GM21529 (cell line): ENCODE measurements at regions not wholly inside any gene's neighbourhood (a gene's known extent, or its start where the extent isn't known, plus 50 kb on each side); places are given as distances from the start of the nearest gene placed in this dataset.

ENCODE experiments used
- ATAC-seq: cut with Tn5 transposase; IDR thresholded peaks from one replicate; pipeline ENCODE4 v1.9.1; 2021; ENCODE audit not compliant: unreplicated experiment

GRCh38 chr4:10335050-10335449, 122.2 kb downstream of the ZNF518B start:
- ATAC-seq: no peak

GRCh38 chr4:10334506-10335028, 122.7 kb downstream of the ZNF518B start:
- no peak for ATAC-seq

GRCh38 chr4:10333942-10334341, 123.3 kb downstream of the ZNF518B start:
- ATAC-seq: no peak

- no peak for ATAC-seq
Measured at GRCh38 chr4:10326075-10326474, 131.2 kb downstream of the ZNF518B start.

GRCh38 chr4:10321931-10322330, 135.3 kb downstream of the ZNF518B start:
- ATAC-seq: no peak

GRCh38 chr4:10320130-10320529, 137.1 kb downstream of the ZNF518B start:
- ATAC-seq: no peak

- ATAC-seq: no peak
Measured at GRCh38 chr4:10317345-10317744, 139.9 kb downstream of the ZNF518B start.

- ATAC-seq: no peak
Measured at GRCh38 chr4:10316851-10317250, 140.4 kb downstream of the ZNF518B start.

- no peak for ATAC-seq
Measured at GRCh38 chr4:10315638-10316037, 141.6 kb downstream of the ZNF518B start.

- no peak for ATAC-seq
Measured at GRCh38 chr4:10312568-10312967, 144.7 kb downstream of the ZNF518B start.

GRCh38 chr4:10311939-10312338, 145.3 kb downstream of the ZNF518B start:
- no peak for ATAC-seq

GRCh38 chr4:10305816-10306215, 151.4 kb downstream of the ZNF518B start:
- no peak for ATAC-seq

GRCh38 chr4:10303291-10303690, 153.9 kb downstream of the ZNF518B start:
- no peak for ATAC-seq

- no peak for ATAC-seq
Measured at GRCh38 chr4:10302096-10302495, 155.1 kb downstream of the ZNF518B start.

GRCh38 chr4:10299601-10300000, 157.6 kb downstream of the ZNF518B start:
- no peak for ATAC-seq

GRCh38 chr4:10298681-10299080, 158.5 kb downstream of the ZNF518B start:
- no peak for ATAC-seq

- no peak for ATAC-seq
Measured at GRCh38 chr4:10296730-10297129, 160.5 kb downstream of the ZNF518B start.

- no peak for ATAC-seq
Measured at GRCh38 chr4:10295301-10295700, 161.9 kb downstream of the ZNF518B start.

- ATAC-seq: no peak
Measured at GRCh38 chr4:10289538-10289906, 167.7 kb downstream of the ZNF518B start.

- no peak for ATAC-seq
Measured at GRCh38 chr4:10288830-10289537, 168.2 kb downstream of the ZNF518B start.

GRCh38 chr4:10285028-10285427, 168.4 kb upstream of the WDR1 start:
- ATAC-seq: no peak

GRCh38 chr4:10283761-10284160, 167.2 kb upstream of the WDR1 start:
- no peak for ATAC-seq

- ATAC-seq: no peak
Measured at GRCh38 chr4:10281996-10282395, 165.4 kb upstream of the WDR1 start.
